BLaER1 treated with 17β-estradiol and CSF1 and Interleukin-3, amounts not matched to agents 10 nM and 100 nM (cell line): ENCODE measurements at regions not wholly inside any gene's neighbourhood (a gene's known extent, or its start where the extent isn't known, plus 50 kb on each side); places are given as distances from the start of the nearest gene placed in this dataset.

ENCODE experiments used
- H3K27ac ChIP-seq, 11 experiments: shearing (Covaris generic); formaldehyde crosslinking; 2 replicates each; pipeline ENCODE4 v1.8.1; 2022
- H3K27me3 ChIP-seq, 11 experiments: shearing (Covaris generic); formaldehyde crosslinking; 2 replicates each; pipeline ENCODE4 v1.8.1; 2022
- H3K36me3 ChIP-seq, 11 experiments: shearing (Covaris generic); formaldehyde crosslinking; 2 replicates each; pipeline ENCODE4 v1.8.1; 2022
- H3K4me1 ChIP-seq, 10 experiments: shearing (Covaris generic); formaldehyde crosslinking; 2 replicates each; pipeline ENCODE4 v1.8.1; 2022
- H3K4me2 ChIP-seq, 11 experiments: shearing (Covaris generic); formaldehyde crosslinking; 2 replicates each; pipeline ENCODE4 v1.8.1; 2022
- H3K4me3 ChIP-seq, 10 experiments: shearing (Covaris generic); formaldehyde crosslinking; 2 replicates each; pipeline ENCODE4 v1.8.1; 2022
- H3K9ac ChIP-seq, 11 experiments: shearing (Covaris generic); formaldehyde crosslinking; 2 replicates each; pipeline ENCODE4 v1.8.1; 2022
- H3K9me3 ChIP-seq, 11 experiments: shearing (Covaris generic); formaldehyde crosslinking; replicated peaks in 1 of 11; 2 replicates each; pipeline ENCODE4 v1.8.1; 2022
- H4K20me1 ChIP-seq, 11 experiments: shearing (Covaris generic); formaldehyde crosslinking; 2 replicates each; pipeline ENCODE4 v1.8.1; 2022
- Cebpa-rat ChIP-seq, 11 experiments: shearing (Covaris generic); IDR thresholded peaks; 2 replicates each; pipeline ENCODE4 v1.8.1; 2022

- H4K20me1 ChIP-seq, result no peaks in the 10 kb centered on the region
- no peak overlapping the region for H3K4me3 ChIP-seq
- peaks cover 0 to 14% (median 10%) of the 10 kb centered on the region in 11 experiments; a peak in 12 of 22 replicates for H3K9me3 ChIP-seq
- H3K27me3 ChIP-seq, result no peaks in the 10 kb centered on the region
- H3K36me3 ChIP-seq, result no peaks in the 10 kb centered on the region
- no peak for TF ChIP-seq Cebpa-rat (IDR thresholded peaks at IDR 0.05)
- no peak overlapping the region for H3K27ac ChIP-seq
- no peaks in the 10 kb centered on the region for H3K4me1 ChIP-seq
- no peak overlapping the region for H3K4me2 ChIP-seq
- no peak overlapping the region for H3K9ac ChIP-seq
These were observed 1117.5 kb downstream of the AACS start for GRCh38 chr12:126182619-126183236.

- no peaks in the 10 kb centered on the region for H3K27me3 ChIP-seq
- no peak overlapping the region for H3K4me3 ChIP-seq
- peaks cover 0 to 13% (median 10%) of the 10 kb centered on the region in 11 experiments; a peak in 12 of 22 replicates for H3K9me3 ChIP-seq
- no peak overlapping the region for H3K27ac ChIP-seq
- H3K36me3 ChIP-seq, result no peaks in the 10 kb centered on the region
- no peaks in the 10 kb centered on the region for H4K20me1 ChIP-seq
- no peak for TF ChIP-seq Cebpa-rat (IDR thresholded peaks at IDR 0.05)
- no peak overlapping the region for H3K4me2 ChIP-seq
- H3K4me1 ChIP-seq, result no peaks in the 10 kb centered on the region
- H3K9ac ChIP-seq, result no peak overlapping the region
These were observed 1119.8 kb downstream of the AACS start for GRCh38 chr12:126185025-126185424.

GRCh38 chr12:126189856-126190255, 1124.6 kb downstream of the AACS start:
- H3K36me3 ChIP-seq, result no peaks in the 10 kb centered on the region
- TF ChIP-seq Cebpa-rat (IDR thresholded peaks at IDR 0.05), result no peak
- H3K4me1 ChIP-seq, result peaks cover 6 to 24% (median 15%) of the 10 kb centered on the region in 10 experiments; a peak in 13 of 20 replicates
- no peak overlapping the region for H3K4me2 ChIP-seq
- no peaks in the 10 kb centered on the region for H4K20me1 ChIP-seq
- H3K27ac ChIP-seq, result no peak overlapping the region
- H3K9ac ChIP-seq, result no peak overlapping the region
- peaks cover 9 to 24% (median 19%) of the 10 kb centered on the region in 11 experiments; a peak in 21 of 22 replicates for H3K9me3 ChIP-seq
- H3K27me3 ChIP-seq, result no peaks in the 10 kb centered on the region
- no peak overlapping the region for H3K4me3 ChIP-seq

GRCh38 chr12:126191031-126191891, 1126.0 kb downstream of the AACS start:
- Histone ChIP-seq H3K27ac (no peak overlapping the region), H3K27me3 (no peaks in the 10 kb centered on the region), H3K9me3 (peaks cover 9 to 24% (median 19%) of the 10 kb centered on the region in 11 experiments; a peak in 21 of 22 replicates), H3K9ac (no peak overlapping the region), H3K4me2 (no peak overlapping the region), H4K20me1 (no peaks in the 10 kb centered on the region), H3K4me1 (peaks cover 6 to 24% (median 15%) of the 10 kb centered on the region in 10 experiments; a peak in 13 of 20 replicates), H3K4me3 (no peak overlapping the region), H3K36me3 (no peaks in the 10 kb centered on the region)
- no peak for TF ChIP-seq Cebpa-rat (IDR thresholded peaks at IDR 0.05)

- no peak overlapping the region for H3K4me3 ChIP-seq
- no peaks in the 10 kb centered on the region for H4K20me1 ChIP-seq
- H3K27me3 ChIP-seq, result no peaks in the 10 kb centered on the region
- no peak overlapping the region for H3K9ac ChIP-seq
- TF ChIP-seq Cebpa-rat (IDR thresholded peaks at IDR 0.05), result no peak
- H3K4me1 ChIP-seq, result peaks cover 6 to 24% (median 15%) of the 10 kb centered on the region in 10 experiments; a peak in 13 of 20 replicates
- H3K27ac ChIP-seq, result no peak overlapping the region
- H3K9me3 ChIP-seq, result peaks cover 9 to 24% (median 19%) of the 10 kb centered on the region in 11 experiments; a peak in 21 of 22 replicates
- H3K4me2 ChIP-seq, result no peak overlapping the region
- H3K36me3 ChIP-seq, result no peaks in the 10 kb centered on the region
These were observed 1126.7 kb downstream of the AACS start for GRCh38 chr12:126191949-126192348.

- no peak for TF ChIP-seq Cebpa-rat (IDR thresholded peaks at IDR 0.05)
- H3K36me3 ChIP-seq, result no peaks in the 10 kb centered on the region
- H3K4me2 ChIP-seq, result peak overlapping the region in 9 of 11 experiments; percentile 13 to 60 (median 36); a peak in 12 of 22 replicates
- no peaks in the 10 kb centered on the region for H4K20me1 ChIP-seq
- no peaks in the 10 kb centered on the region for H3K27me3 ChIP-seq
- H3K4me1 ChIP-seq, result peaks cover 6 to 24% (median 15%) of the 10 kb centered on the region in 10 experiments; a peak in 13 of 20 replicates
- no peak overlapping the region for H3K27ac ChIP-seq
- H3K9ac ChIP-seq, result no peak overlapping the region
- peaks cover 9 to 24% (median 19%) of the 10 kb centered on the region in 11 experiments; a peak in 21 of 22 replicates for H3K9me3 ChIP-seq
- no peak overlapping the region for H3K4me3 ChIP-seq
These were observed 1128.0 kb downstream of the AACS start for GRCh38 chr12:126193190-126193589.

- H3K4me3 ChIP-seq, result no peak overlapping the region
- no peak for TF ChIP-seq Cebpa-rat (IDR thresholded peaks at IDR 0.05)
- peaks cover 6 to 24% (median 15%) of the 10 kb centered on the region in 10 experiments; a peak in 13 of 20 replicates for H3K4me1 ChIP-seq
- no peaks in the 10 kb centered on the region for H4K20me1 ChIP-seq
- H3K27ac ChIP-seq, result no peak overlapping the region
- H3K4me2 ChIP-seq, result no peak overlapping the region
- H3K36me3 ChIP-seq, result no peaks in the 10 kb centered on the region
- peaks cover 3 to 15% (median 10%) of the 10 kb centered on the region in 11 experiments; a peak in 21 of 22 replicates for H3K9me3 ChIP-seq
- H3K27me3 ChIP-seq, result no peaks in the 10 kb centered on the region
- H3K9ac ChIP-seq, result no peak overlapping the region
These were observed 1131.0 kb downstream of the AACS start for GRCh38 chr12:126196263-126196662.

- no peaks in the 10 kb centered on the region for H3K27me3 ChIP-seq
- H3K4me3 ChIP-seq, result no peak overlapping the region
- TF ChIP-seq Cebpa-rat (IDR thresholded peaks at IDR 0.05), result no peak
- no peaks in the 10 kb centered on the region for H3K36me3 ChIP-seq
- no peak overlapping the region for H3K9ac ChIP-seq
- H4K20me1 ChIP-seq, result no peaks in the 10 kb centered on the region
- peaks cover 0 to 9% (median 0%) of the 10 kb centered on the region in 11 experiments; a peak in 3 of 22 replicates for H3K9me3 ChIP-seq
- no peak overlapping the region for H3K4me2 ChIP-seq
- H3K4me1 ChIP-seq, result peaks cover 0 to 16% (median 8%) of the 10 kb centered on the region in 10 experiments; a peak in 13 of 20 replicates
- no peak overlapping the region for H3K27ac ChIP-seq
These were observed 1133.3 kb downstream of the AACS start for GRCh38 chr12:126198516-126198915.
